ENCODE measurements at regions not wholly inside any gene's neighbourhood (a gene's known extent, or its start where the extent isn't known, plus 50 kb on each side); places are given as distances from the start of the nearest gene placed in this dataset.

- Histone ChIP-seq H3K36me3 (ENCODE audit: insufficient read depth, low read length, poor library complexity, severe bottlenecking) (no peaks in the 10 kb centered on the region), H3K27me3 (replicated peaks; ENCODE audit: insufficient read depth, low read depth, low read length, poor library complexity) (no peaks in the 10 kb centered on the region), H3K9me3 (ENCODE audit: low read depth, low read length, poor library complexity, severe bottlenecking) (peaks cover 4% of the 10 kb centered on the region), H3K4me3 (ENCODE audit: low read depth, low read length, poor library complexity, severe bottlenecking) (no peak overlapping the region), H3K27ac (ENCODE audit: low read depth, low read length, poor library complexity, severe bottlenecking) (no peak overlapping the region), H3K4me1 (ENCODE audit: insufficient read depth, low read length, poor library complexity, severe bottlenecking) (no peaks in the 10 kb centered on the region)
- CTCF ChIA-PET = no interaction called here
- POLR2A ChIA-PET (ENCODE audit: low non-redundant PET) = no interaction called here
- intact Hi-C loops (cut with micrococcal nuclease; ENCODE audit: unreplicated experiment) = no loop called here
- TF ChIP-seq CTCF (conservative IDR thresholded peaks at IDR 0.05; ENCODE audit: low read depth, low read length) (no peak), EZH2 (IDR thresholded peaks at IDR 0.05; ENCODE audit: borderline replicate concordance, low read depth, low read length, poor library complexity, severe bottlenecking) (no peak)
- BruUV-seq (replicated peaks) = no TSS peak
- DNase-seq (ENCODE audit: low spot score) = no peak
These were observed 1295.9 kb downstream of the JRKL start for GRCh38 chr11:97685695-97686094.

- TF ChIP-seq EZH2 (IDR thresholded peaks at IDR 0.05; ENCODE audit: borderline replicate concordance, low read depth, low read length, poor library complexity, severe bottlenecking) = no peak
- TF ChIP-seq CTCF (conservative IDR thresholded peaks at IDR 0.05; ENCODE audit: low read depth, low read length) = no peak
- intact Hi-C loops (cut with micrococcal nuclease; ENCODE audit: unreplicated experiment) = no loop called here
- H3K4me3 ChIP-seq (ENCODE audit: low read depth, low read length, poor library complexity, severe bottlenecking) = no peak overlapping the region
- no TSS peak for BruUV-seq (replicated peaks)
- POLR2A ChIA-PET (ENCODE audit: low non-redundant PET) = no interaction called here
- no peaks in the 10 kb centered on the region for H3K4me1 ChIP-seq (ENCODE audit: insufficient read depth, low read length, poor library complexity, severe bottlenecking)
- H3K36me3 ChIP-seq (ENCODE audit: insufficient read depth, low read length, poor library complexity, severe bottlenecking) = no peaks in the 10 kb centered on the region
- H3K27ac ChIP-seq (ENCODE audit: low read depth, low read length, poor library complexity, severe bottlenecking) = no peak overlapping the region
- no peak for DNase-seq (ENCODE audit: low spot score)
- CTCF ChIA-PET = no interaction called here
- H3K9me3 ChIP-seq (ENCODE audit: low read depth, low read length, poor library complexity, severe bottlenecking) = peaks cover 4% of the 10 kb centered on the region
- H3K27me3 ChIP-seq (replicated peaks; ENCODE audit: insufficient read depth, low read depth, low read length, poor library complexity) = no peaks in the 10 kb centered on the region
These were observed 1297.3 kb downstream of the JRKL start for GRCh38 chr11:97687111-97687510.

- ChIA-PET CTCF (no interaction called here), POLR2A (ENCODE audit: low non-redundant PET) (no interaction called here)
- TF ChIP-seq EZH2 (IDR thresholded peaks at IDR 0.05; ENCODE audit: borderline replicate concordance, low read depth, low read length, poor library complexity, severe bottlenecking) (no peak), CTCF (conservative IDR thresholded peaks at IDR 0.05; ENCODE audit: low read depth, low read length) (no peak)
- no TSS peak for BruUV-seq (replicated peaks)
- Histone ChIP-seq H3K4me3 (ENCODE audit: low read depth, low read length, poor library complexity, severe bottlenecking) (no peak overlapping the region), H3K27ac (ENCODE audit: low read depth, low read length, poor library complexity, severe bottlenecking) (no peak overlapping the region), H3K36me3 (ENCODE audit: insufficient read depth, low read length, poor library complexity, severe bottlenecking) (no peaks in the 10 kb centered on the region), H3K9me3 (ENCODE audit: low read depth, low read length, poor library complexity, severe bottlenecking) (no peaks in the 10 kb centered on the region), H3K27me3 (replicated peaks; ENCODE audit: insufficient read depth, low read depth, low read length, poor library complexity) (no peaks in the 10 kb centered on the region), H3K4me1 (ENCODE audit: insufficient read depth, low read length, poor library complexity, severe bottlenecking) (no peaks in the 10 kb centered on the region)
- intact Hi-C loops (cut with micrococcal nuclease; ENCODE audit: unreplicated experiment) = no loop called here
- no peak for DNase-seq (ENCODE audit: low spot score)
These were observed 1301.2 kb downstream of the JRKL start for GRCh38 chr11:97691061-97691460.

Measured in A673 (cell line).